Occipital lobe (tissue), 1 donor: ENCODE measurements at regions not wholly inside any gene's neighbourhood (a gene's known extent, or its start where the extent isn't known, plus 50 kb on each side); places are given as distances from the start of the nearest gene placed in this dataset.
"Not testable (repeated sequence)": the region's sequence is repeated elsewhere in the genome, so short reads cannot be mapped to it uniquely, and the experiment has no call there.

Experiments used
- DNase-seq: peaks from one replicate; lab custom pipeline; 2025; lab: John Stamatoyannopoulos, UW

DNA sequence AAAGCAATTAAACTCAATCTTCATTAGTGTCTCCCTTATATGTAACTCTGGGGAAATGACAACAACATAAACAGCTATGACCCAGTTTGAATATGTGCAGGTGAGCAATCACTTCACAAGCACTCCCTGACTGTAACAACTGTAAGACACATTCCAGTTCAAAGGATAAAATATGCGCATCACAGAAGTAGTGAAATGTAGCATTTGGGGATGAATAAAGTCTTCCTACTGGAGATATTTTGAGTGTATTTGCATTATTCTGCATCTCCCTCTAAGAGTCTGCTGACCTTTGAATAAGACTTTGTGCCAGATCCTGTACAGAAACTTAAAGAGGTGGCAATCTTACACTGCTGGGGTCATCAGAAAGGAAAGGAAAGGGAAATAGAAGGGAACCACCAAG, 179.5 kb upstream of the TBX18 start:
- no peak for DNase-seq

DNA sequence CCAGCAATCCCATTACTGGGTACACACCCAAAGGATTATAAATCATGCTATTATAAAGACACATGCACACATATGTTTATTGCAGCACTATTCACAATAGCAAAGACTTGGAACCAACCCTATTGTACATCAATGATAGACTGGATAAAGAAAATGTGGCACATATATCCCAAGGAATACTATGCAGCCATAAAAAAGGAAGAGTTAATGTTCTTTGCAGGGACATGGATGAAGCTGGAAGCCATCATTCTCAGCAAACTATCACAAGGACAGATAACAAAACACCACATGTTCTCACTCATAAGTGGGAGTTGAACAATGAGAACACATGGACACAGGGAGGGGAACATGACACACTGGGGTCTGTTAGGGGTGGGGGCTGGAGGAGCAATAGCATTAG, 177.2 kb upstream of the TBX18 start:
- DNase-seq: not testable (repeated sequence)

DNA sequence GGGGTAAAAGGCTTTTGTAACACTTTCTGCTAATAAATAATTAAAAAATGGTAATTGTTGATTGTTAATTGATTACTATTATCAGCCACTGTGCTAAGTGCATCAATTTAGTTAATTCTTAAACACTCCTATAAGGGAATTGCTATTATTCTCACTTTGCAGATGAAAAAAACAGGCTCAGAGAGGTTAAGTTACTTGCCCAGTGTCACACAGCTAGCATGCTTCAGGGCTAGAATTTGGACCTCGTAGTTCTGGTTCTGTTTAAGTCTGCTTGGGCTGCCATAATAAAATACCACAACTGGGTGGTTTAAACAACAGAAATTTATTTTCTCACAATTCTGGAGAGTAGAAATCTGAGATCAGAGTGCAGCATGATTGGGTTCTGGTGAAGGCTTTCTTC, 164.8 kb upstream of the TBX18 start:
- no peak for DNase-seq

DNA sequence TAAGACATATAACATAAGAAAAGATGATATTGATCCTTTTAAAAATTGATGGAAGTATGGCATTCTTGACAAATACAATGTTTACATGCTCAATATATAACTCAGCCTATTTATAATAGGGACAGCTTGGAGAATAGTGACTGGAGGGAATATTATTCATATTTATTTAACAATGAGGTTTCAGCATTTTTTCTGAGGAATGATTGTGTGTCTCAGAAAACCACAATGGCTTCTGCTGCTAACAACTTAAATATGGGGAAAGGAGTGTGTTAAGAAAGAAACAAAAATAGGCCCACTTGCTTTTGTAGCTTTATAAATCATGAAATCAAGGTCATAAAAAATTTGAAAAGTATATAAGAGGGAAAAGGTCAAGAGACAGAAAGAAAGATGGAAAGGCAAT, 163.2 kb upstream of the TBX18 start:
- DNase-seq: no peak

DNA sequence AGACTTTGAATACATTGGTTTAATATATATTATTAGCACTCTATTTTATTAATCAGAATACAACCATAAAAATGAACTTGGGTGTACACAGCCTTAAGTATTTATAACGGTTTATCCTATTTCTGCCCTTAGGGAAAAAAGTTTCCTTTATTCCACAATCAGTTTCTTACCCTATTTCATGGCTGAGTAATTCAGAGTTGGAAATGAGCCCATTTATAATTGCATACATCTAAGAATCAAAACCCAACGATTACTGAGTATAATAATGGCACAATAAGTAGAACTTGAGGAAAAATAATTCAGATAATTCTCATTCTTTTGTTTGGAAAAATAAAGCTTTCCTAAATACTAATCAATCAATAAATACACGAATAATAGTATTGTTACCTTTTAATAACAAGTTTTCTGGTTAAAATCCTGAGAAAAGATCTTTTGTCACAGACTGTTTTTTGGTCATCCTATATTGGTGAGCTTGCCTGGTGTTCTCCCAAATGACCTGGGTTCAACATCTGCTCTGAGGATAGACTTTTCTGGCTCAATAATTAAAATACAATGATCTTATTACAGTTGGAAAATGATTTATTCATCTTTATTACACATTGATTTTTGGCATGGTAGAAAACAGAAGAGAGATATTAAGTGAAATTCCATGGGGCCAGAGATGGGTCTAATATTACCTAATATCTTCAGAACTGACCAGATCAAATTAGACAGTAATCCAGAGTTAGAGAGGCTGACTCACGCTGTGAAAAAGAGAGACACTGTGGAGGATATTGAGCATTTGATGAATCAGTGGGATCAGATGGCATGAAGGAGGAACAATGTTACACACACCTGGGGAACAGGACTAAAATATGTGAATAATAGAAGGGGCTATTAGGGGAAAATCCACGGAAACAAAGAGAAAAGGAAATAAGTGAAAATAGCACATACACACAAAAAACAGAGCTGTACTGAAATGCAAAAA, 162.1 kb upstream of the TBX18 start:
- DNase-seq: no peak

DNA sequence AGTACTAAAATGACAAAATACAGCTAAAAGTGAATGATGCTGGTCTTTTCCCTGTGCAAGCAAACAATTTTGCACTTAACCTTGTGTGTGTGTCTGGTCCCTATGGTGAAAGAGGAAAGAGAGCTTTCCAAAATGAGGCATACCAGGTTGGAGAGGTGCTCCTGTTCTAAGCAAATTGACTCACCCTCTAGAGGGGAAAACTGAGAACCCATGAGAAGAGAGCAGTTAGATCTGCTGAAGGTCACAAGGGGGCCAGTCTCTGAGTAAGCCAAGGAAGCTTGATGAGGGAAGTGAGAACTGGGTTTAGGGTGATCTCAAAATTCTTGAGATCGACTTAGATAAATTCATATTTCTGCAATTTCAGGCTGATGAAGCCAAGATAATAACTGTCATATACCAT, 157.5 kb upstream of the TBX18 start:
- no peak for DNase-seq

DNA sequence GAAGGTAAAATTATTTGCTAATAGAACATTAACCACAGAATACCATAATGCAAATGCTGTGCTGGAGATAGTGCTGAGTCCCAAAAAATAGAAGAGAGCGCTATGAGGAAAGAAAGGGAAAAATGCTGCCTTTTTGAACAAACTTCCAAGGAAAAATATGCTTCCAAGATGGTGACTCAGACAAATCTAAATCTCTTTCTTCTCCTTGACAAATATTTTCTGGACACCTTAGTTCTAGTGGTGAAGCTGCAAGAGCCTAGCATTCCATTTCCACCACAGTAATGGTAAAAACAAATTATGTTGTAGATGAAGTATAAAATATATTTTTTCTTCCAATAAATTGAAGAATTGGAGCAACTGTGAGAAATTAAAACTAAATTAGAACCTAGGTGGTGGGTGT, 155.6 kb upstream of the TBX18 start:
- no peak for DNase-seq

DNA sequence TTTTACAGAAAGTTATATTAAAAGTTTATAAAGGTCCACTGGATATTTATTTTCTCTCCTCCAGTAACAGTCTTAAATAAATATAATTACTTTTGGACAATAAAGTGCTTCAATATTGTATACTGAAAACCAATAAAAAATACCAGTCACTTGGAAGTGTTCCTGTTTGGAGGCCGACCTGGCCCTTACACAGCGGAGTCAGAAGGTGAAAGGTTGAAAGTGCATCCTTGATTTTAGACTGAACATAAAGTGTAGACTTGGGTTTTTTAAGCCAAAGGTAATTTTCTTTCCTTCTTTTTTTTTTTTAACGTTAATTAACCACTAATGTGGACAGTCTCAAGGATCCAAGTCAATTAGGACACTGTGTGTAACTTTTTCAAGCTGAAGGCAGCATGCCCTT, 152.3 kb upstream of the TBX18 start:
- no peak for DNase-seq

DNA sequence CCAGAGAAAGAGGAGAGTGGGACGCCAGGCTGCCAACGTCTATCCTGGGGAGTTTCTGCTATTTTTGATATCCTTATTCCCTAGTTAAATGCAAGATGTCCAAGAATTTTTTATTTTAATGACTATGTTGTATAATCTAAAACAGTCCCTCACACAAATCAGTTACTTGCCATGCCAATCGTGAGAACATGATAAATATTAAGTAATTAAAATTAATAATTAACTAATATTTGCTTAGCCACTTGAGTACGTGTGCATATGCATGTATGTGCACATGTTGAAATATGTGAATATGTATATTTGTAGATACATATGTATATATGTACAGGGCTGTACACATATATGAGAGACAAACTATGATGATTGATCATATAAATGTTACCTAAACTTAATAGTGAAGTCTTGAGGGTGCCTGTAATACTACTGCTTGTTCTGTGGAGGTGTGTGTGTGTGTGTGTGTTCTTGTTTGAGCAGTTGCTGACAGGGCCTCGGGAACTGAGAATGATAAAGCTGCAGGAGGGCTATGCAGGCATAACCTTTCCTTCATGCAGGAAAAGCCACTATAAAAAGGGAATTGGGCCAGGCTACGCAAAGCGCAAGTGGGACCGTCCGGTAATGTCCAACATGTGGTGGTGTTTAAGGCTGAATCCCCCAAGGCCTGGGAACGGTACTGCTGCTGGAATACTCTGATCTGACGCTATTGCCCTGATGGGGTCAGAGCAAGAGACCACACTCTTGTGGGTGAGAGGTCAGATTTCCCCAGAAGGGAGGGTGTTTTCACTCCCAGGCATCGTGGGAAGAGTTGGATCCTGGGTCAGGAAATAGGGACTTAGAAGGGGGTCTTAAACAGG, 148.3 kb upstream of the TBX18 start:
- DNase-seq: no peak

DNA sequence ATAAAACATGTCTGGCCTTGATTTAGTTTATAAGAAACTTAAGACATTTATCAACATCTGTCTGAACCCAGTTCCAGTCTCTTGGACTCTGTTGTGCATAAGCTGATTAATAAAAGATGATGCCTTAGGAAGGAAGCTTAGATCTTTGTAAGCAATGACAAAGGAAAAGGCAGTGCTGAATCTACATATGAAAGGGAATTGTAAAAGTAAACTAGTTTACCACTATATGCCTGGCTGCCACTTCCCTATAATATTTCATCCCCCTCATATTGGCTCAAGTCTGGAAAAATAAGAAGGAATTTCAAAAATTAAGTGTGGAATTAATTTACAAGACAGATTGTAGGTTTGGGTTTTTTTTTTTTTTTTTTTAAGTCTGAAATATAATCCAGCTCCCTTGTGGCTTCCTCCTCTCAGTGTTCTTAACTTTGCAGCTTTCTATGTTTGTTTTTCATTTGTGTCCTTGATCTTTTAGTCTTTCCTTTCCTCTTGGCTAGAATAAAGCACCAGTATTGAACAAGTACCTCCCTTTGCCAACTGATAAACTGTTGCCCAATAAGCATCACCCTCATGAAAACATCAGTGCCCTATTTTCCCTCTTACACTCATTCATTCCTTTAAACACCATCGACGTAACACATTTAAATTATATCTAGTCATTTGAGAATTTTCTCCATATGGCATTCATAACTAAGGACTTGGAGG, 146.7 kb upstream of the TBX18 start:
- no peak for DNase-seq

DNA sequence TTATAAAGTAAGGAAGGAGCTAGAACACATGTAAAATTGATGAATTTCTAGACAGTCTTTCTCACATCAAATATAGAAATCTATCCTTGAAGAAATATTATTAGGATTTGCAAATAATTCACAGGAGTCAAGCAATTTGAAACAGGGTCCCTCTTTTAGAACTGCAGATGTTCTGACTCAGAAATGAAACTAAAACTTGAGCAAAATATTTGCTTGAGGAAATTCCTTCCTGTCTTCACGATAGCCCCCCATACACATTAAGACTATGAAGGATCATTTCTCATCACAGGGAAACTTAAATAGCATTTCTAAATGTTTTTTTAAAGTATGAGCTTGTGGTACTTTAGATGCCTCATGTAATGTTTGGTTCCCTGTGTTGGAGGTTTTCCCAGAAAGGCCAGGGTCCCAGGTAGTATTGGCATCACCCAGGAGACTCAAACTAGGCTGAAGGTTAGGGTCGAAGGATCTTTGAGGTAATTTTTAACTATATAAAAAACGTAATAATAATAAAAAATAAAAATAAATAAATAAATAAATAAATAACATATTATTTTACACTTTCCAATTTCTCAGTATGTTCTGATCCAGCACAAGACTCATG, 144.0 kb upstream of the TBX18 start:
- DNase-seq: no peak

DNA sequence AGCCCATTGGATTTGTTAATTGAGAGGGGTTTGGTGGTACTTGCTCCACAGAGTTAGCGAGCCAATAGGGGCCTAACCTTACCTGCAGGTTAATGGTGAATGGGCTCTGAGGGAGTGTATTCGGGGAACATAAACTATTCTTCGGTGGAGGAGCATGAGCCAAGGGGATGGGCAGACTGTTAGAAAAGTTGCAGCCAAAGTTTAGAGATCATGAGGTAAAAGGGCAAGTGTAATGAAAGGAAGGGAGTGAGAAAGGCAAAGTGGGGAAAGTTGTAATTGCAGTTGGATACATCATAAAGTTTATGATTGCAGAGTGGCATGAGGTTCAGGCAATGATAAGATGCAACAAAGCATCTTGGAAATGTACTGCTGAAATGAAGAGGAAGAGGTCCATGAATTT, 142.1 kb upstream of the TBX18 start:
- no peak for DNase-seq

DNA sequence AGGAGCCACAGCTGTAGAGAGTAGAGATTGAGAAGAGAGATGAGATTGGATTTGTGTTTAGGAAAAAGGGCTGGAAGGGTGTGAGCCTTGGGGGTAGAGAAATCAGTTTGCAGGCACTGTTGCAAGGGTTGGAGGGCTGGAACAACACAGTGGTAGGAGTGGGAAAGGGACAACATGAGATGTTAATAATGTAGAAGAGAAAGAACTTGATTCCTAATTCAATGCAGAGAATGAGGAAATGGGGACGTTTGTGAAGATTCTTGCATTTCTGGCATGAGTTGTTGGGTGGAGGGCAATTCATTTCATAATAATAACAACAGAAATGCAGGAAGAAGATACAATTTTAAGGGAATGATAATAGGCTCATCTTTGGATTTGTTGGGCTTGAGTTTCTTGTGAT, 141.4 kb upstream of the TBX18 start:
- DNase-seq: no peak

DNA sequence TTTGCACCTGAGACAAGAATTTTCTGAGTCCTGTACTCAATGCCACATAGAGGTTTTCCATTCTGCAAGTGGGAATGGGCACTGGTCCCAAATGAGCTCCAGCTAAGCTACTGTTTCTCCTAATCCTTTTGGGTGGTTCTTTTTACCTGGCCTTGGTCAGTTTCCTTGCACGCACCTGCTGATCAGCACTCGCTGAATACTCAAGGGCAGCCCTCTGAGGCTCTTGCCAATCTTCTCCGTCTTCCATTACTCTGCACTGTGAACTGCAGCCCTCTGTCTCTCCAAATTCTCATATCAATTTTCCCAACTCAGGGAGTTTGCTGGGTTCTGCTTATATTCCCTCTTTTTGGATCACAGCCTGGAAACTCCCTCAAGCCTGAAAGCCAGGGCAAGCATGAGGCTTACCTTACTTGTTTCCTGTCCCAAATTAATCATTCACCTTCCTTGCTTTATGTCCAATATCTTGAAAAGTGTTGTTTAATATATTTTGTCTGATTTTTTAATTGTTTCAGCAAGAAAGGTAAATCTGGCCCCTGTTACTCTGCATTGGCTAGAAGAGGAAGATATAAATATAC, 138.0 kb upstream of the TBX18 start:
- no peak for DNase-seq

DNA sequence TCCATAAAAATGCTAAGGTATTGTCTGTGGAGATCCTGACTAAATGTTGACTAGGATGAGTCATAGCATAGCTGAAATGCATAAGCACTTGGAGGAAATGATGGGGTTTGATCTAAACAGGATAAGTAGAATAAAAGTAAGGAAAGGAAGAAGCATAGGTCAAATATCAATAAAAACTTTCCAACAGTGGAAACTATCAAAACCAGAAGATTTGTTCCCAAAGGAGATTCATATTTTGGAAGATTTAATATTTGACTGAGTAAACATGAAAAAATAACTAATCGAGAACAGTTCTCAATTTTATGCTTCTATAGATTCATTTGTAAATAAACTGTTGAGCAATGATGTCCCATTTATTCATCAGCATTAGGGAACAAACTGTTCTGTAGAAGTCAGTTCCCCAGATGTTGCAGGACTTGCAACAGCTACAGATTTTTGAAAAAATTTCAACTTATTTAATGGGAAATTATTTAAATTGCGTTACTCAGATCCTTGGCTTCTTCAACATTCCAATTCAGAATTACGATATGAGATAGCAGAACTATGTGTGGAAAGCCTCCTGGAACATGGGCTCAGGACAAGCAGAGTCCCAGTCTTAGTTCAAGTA, 133.7 kb upstream of the TBX18 start:
- DNase-seq: no peak

DNA sequence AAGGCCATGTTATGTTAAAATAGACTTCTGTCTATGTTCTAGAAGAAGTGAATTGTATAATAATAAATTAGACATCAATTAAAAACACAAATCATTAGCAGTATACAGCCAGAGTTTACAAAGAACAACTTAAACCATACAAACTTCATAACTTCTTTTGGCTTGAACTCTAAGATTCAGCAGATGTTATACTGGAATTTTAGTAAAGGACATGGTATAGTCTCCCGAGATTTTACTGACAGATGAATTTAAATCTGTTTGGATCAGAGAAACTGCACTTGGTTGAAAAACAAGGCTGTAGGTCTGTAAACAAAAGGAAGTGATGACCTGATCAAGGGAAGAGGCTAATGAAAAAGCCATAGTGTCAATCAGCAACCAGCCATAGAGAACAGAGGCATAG, 132.6 kb upstream of the TBX18 start:
- no peak for DNase-seq

DNA sequence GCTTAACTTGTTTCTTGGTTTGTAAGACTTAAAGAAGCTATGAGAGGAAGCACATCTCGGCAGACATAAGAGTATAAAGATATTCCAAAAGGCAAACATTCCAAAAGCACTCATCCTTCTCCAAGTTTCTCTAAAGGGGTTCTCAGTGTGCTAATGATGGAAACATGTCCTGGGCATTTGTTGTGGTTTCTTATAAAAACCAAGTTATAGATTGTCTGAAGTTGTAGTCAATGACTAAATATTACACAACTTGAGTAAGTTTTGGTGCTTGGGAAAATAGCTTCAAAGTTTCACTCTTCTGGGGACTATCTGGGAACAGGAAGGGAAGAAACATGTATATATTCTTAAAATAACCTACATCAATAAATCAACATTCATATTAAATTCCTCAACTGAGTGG, 128.3 kb upstream of the TBX18 start:
- DNase-seq: no peak

DNA sequence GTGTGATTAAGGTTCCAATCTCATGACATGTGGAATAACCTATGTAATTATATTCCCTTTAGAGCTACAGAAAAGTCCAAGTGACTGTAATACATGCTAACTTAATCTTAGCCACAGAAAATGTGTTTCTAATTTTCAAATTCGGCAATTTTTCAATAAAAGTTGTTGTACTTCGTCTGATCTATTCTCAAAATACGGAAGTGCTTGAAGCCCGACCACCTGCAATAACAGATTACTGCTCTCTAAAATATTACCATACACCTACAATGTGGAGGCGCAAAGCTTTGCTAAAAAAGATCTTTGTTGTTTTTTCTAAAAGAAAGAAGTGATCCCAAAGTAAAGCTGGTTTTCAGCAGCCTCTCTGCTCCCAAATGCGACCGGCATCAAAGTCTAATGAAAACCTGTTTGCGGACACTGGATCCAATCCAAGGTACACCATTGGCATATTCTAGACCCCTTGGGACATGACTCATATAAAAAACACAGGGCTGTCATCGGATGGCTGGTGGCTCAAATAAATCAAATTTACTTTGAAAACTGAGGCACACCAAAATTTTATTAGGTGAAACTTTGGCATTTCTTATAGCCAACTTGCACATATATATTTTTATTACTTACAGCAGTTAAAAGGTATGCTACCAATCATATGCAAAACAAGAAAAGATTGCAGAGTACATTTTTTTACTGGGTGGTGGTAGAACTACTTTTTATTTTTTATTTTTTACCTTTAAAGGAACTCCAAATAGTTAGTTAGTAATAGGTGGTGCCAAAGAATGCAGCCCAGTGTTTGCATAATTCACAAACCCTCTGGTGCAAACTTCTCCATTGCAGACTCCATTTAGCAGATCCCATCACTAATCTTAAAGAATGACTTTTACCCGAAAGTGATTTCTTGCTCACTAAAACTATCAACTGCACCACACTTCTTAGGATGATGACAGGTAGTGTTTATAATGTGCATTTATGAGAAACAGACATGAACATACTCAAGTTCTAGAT, 118.7 kb upstream of the TBX18 start:
- no peak for DNase-seq

DNA sequence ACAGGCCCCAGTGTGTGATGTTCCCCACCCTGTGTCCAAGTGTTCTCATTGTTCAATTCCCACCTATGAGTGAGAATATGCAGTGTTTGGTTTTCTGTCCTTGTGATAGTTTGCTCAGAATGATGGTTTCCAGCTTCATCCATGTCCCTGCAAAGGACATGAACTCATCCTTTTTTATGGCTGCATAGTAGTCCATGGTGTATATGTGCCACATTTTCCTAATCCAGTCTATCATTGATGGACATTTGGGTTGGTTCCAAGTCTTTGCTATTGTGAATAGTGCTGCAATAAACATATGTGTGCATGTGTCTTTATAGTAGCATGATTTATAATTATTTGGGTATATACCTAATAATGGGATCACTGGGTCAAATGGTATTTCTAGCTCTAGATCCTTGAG, 115.0 kb upstream of the TBX18 start:
- not testable (repeated sequence) for DNase-seq
